Dendritic cell treated with granulocyte-macrophage colony-stimulating factor and Interleukin-4, amounts not matched to agents 40 ng/mL and 50 ng/mL, for 4 days (primary cell): ENCODE measurements at regions not wholly inside any gene's neighbourhood (a gene's known extent, or its start where the extent isn't known, plus 50 kb on each side); places are given as distances from the start of the nearest gene placed in this dataset.
"Not testable (repeated sequence)": the region's sequence is repeated elsewhere in the genome, so short reads cannot be mapped to it uniquely, and the experiment has no call there.

ENCODE experiments used
- H3K27ac Mint-ChIP-seq: one replicate; pipeline ENCODE4 v1.8.0; 2022; ENCODE audit warnings: mild to moderate bottlenecking, mixed read lengths
- H3K27me3 Mint-ChIP-seq: one replicate; pipeline ENCODE4 v1.8.0; 2022; ENCODE audit warnings: mild to moderate bottlenecking, mixed read lengths
- H3K36me3 Mint-ChIP-seq: one replicate; pipeline ENCODE4 v1.8.0; 2022; ENCODE audit warnings: low read depth, mixed read lengths
- H3K4me1 Mint-ChIP-seq: one replicate; pipeline ENCODE4 v1.8.0; 2022; ENCODE audit warnings: low read depth, mixed read lengths
- H3K4me3 Mint-ChIP-seq: one replicate; pipeline ENCODE4 v1.8.0; 2022; ENCODE audit warnings: mild to moderate bottlenecking, moderate library complexity, mixed read lengths
- H3K9me3 Mint-ChIP-seq: one replicate; pipeline ENCODE4 v1.8.0; 2022; ENCODE audit warnings: mixed read lengths
- intact Hi-C: fragments of 100-400 bp; cut with micrococcal nuclease; formaldehyde crosslinking; loops from one replicate; pipeline ENCODE4 v1.15.0; 2022

GRCh38 chr3:86887876-86888275 lies 103.1 kb downstream of the VGLL3 start:
- H3K36me3 Mint-ChIP-seq, result no peaks in the 10 kb centered on the region
- H3K4me1 Mint-ChIP-seq, result no peaks in the 10 kb centered on the region

DNA sequence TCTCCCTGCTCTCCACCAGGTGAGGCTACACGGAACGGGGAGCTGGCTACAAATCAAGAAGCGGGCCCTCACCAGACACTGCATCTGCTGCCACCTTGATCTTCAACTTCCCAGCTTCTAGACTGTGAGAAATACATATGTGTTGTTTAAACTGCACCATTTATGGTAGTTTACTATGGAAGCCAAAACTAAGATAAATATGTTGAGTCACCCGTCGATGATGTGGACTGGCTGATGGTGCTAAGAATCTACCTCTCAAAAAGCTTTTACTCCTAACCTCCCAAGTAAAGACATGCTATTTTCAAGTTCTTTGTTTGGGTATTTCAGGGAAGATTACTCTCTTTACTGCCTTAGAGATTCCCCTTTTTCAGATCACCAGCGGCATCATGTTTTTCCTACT lies 110.9 kb downstream of the VGLL3 start:
- peaks cover 24% of the 10 kb centered on the region for H3K9me3 Mint-ChIP-seq
- H3K27ac Mint-ChIP-seq, result no peak overlapping the region
- intact Hi-C loops, result no loop called here
- no peak overlapping the region for H3K4me3 Mint-ChIP-seq
- no peaks in the 10 kb centered on the region for H3K4me1 Mint-ChIP-seq
- no peaks in the 10 kb centered on the region for H3K36me3 Mint-ChIP-seq
- no peaks in the 10 kb centered on the region for H3K27me3 Mint-ChIP-seq

More at GRCh38 chr3:86887876-86888275, 103.1 kb downstream of the VGLL3 start:
- Mint-ChIP-seq H3K4me3 (no peak overlapping the region), H3K27me3 (no peaks in the 10 kb centered on the region), H3K27ac (no peak overlapping the region), H3K9me3 (peaks cover 9% of the 10 kb centered on the region)
- intact Hi-C loops, result no loop called here

GRCh38 chr3:86876504-86877181 lies 114.3 kb downstream of the VGLL3 start:
- H3K4me3 Mint-ChIP-seq, H3K27ac Mint-ChIP-seq, intact Hi-C loops, H3K27me3 Mint-ChIP-seq, H3K36me3 Mint-ChIP-seq, H3K4me1 Mint-ChIP-seq: not testable (repeated sequence)
- H3K9me3 Mint-ChIP-seq, result peaks cover 28% of the 10 kb centered on the region

DNA sequence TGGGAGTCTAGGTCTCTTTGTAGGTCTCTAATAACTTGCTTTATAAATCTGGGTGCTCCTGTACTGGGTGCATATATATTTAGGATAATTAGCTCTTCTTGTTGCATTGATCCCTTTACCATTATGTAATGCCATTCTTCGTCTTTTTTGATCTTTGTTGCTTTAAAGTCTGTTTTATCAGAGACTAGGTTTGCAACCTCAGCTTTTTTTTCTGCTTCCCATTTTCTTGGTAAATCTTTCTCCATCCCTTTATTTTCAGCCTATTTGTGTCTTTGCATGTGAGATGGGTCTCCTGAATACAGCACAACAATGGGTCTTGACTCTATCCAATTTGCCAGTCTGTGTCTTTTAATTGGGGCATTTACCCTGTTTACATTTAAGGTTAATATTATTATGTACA lies 116.2 kb downstream of the VGLL3 start:
- not testable (repeated sequence) for H3K4me1 Mint-ChIP-seq

GRCh38 chr3:86869566-86869965 lies 121.4 kb downstream of the VGLL3 start:
- intact Hi-C loops, result no loop called here
- H3K27ac Mint-ChIP-seq, result no peak overlapping the region
- H3K36me3 Mint-ChIP-seq, result no peaks in the 10 kb centered on the region
- no peaks in the 10 kb centered on the region for H3K4me1 Mint-ChIP-seq
- H3K9me3 Mint-ChIP-seq, result peaks cover 23% of the 10 kb centered on the region
- H3K27me3 Mint-ChIP-seq, result no peaks in the 10 kb centered on the region
- no peak overlapping the region for H3K4me3 Mint-ChIP-seq

More for the DNA sequence above, 116.2 kb downstream of the VGLL3 start:
- H3K4me3 Mint-ChIP-seq, intact Hi-C loops, H3K27me3 Mint-ChIP-seq, H3K27ac Mint-ChIP-seq, H3K36me3 Mint-ChIP-seq: not testable (repeated sequence)
- peaks cover 28% of the 10 kb centered on the region for H3K9me3 Mint-ChIP-seq

GRCh38 chr3:86867982-86868381 lies 123.0 kb downstream of the VGLL3 start:
- Mint-ChIP-seq H3K36me3 (no peaks in the 10 kb centered on the region), H3K4me3 (no peak overlapping the region), H3K9me3 (peaks cover 27% of the 10 kb centered on the region)

DNA sequence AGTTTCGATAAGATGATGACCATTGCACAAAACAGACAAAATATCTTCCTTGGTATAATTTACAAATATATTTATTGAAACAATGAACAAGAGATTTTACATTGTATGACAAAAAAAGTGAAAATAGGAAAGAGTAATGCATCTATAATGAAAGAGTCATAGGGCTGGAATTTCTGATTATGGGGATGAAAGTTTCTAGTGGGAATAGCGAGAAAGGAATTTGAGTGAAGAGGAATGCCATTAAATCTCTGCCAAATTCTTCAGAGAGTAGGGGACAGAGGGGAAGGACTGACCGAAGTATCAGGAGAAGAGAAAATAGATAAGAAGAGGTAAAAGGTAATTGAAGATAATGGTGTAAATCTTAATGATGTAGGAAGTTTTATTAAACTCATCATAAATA lies 125.4 kb downstream of the VGLL3 start:
- no peaks in the 10 kb centered on the region for H3K36me3 Mint-ChIP-seq
- intact Hi-C loops, result no loop called here
- peaks cover 41% of the 10 kb centered on the region for H3K9me3 Mint-ChIP-seq
- H3K27ac Mint-ChIP-seq, result no peak overlapping the region
- no peaks in the 10 kb centered on the region for H3K4me1 Mint-ChIP-seq
- no peak overlapping the region for H3K4me3 Mint-ChIP-seq
- no peaks in the 10 kb centered on the region for H3K27me3 Mint-ChIP-seq

More at GRCh38 chr3:86867982-86868381, 123.0 kb downstream of the VGLL3 start:
- H3K27me3 Mint-ChIP-seq, result no peaks in the 10 kb centered on the region
- no peak overlapping the region for H3K27ac Mint-ChIP-seq
- H3K4me1 Mint-ChIP-seq, result no peaks in the 10 kb centered on the region
- intact Hi-C loops, result no loop called here

DNA sequence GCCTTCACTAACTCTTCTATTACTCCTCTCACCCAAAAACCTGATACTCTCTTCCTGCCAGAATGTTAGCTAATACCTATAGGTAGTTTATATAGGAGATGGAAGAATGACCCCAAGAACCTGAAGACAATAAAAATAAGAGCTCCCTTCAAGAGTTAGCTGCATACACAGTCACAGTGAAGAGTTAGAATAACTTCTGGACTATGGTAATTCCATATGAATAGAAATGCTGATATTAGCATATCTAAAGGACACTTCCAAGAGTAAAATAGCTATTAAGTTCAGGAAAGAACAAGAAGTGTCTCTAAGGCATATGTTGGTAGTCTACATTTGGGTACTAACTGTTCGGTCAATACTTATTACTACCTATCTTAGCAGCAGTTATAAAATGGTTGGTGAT lies 134.2 kb downstream of the VGLL3 start:
- Mint-ChIP-seq H3K27me3 (no peaks in the 10 kb centered on the region), H3K4me1 (no peaks in the 10 kb centered on the region), H3K27ac (no peak overlapping the region), H3K4me3 (no peak overlapping the region), H3K9me3 (peaks cover 1% of the 10 kb centered on the region), H3K36me3 (no peaks in the 10 kb centered on the region)
- intact Hi-C loops, result no loop called here

- H3K36me3 Mint-ChIP-seq, result no peaks in the 10 kb centered on the region
- H3K9me3 Mint-ChIP-seq, result peaks cover 18% of the 10 kb centered on the region
- H3K27ac Mint-ChIP-seq, result no peak overlapping the region
- no peaks in the 10 kb centered on the region for H3K4me1 Mint-ChIP-seq
- intact Hi-C loops, result no loop called here
- no peak overlapping the region for H3K4me3 Mint-ChIP-seq
- no peaks in the 10 kb centered on the region for H3K27me3 Mint-ChIP-seq
Observed at GRCh38 chr3:86849991-86850390, 141.0 kb downstream of the VGLL3 start.

DNA sequence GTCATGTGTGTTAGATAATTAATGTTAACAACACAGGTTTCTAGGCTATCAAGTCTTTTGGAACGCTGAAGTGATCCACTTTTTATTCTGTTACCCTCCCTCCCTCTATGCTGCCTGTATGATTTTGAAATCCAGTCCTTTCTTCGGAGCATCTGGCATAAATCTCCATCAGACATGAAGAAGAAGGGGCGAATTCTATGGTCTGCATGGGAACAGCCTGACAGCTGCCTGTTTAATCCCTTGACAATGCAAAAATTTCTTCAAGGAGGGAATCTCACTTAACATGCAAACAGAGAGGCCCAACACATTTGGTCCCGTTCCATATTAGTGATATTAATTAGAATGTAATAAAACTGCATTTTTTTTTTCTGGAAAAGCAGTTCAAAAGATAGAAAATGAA lies 145.2 kb downstream of the VGLL3 start:
- H3K9me3 Mint-ChIP-seq, result peaks cover 12% of the 10 kb centered on the region
- H3K27me3 Mint-ChIP-seq, result no peaks in the 10 kb centered on the region
- no peak overlapping the region for H3K27ac Mint-ChIP-seq
- no peaks in the 10 kb centered on the region for H3K36me3 Mint-ChIP-seq
- H3K4me1 Mint-ChIP-seq, result no peaks in the 10 kb centered on the region
- intact Hi-C loops, result no loop called here
- H3K4me3 Mint-ChIP-seq, result no peak overlapping the region

GRCh38 chr3:86838927-86839326 lies 152.0 kb downstream of the VGLL3 start:
- H3K27me3 Mint-ChIP-seq, result no peaks in the 10 kb centered on the region
- no peak overlapping the region for H3K4me3 Mint-ChIP-seq
- H3K36me3 Mint-ChIP-seq, result no peaks in the 10 kb centered on the region
- intact Hi-C loops, result no loop called here
- H3K4me1 Mint-ChIP-seq, result no peaks in the 10 kb centered on the region
- H3K9me3 Mint-ChIP-seq, result no peaks in the 10 kb centered on the region
- no peak overlapping the region for H3K27ac Mint-ChIP-seq

GRCh38 chr3:86837871-86838270 lies 153.1 kb downstream of the VGLL3 start:
- intact Hi-C loops, result no loop called here
- Mint-ChIP-seq H3K9me3 (no peaks in the 10 kb centered on the region), H3K4me3 (no peak overlapping the region), H3K4me1 (no peaks in the 10 kb centered on the region), H3K36me3 (no peaks in the 10 kb centered on the region), H3K27ac (no peak overlapping the region), H3K27me3 (no peaks in the 10 kb centered on the region)

- intact Hi-C loops, result no loop called here
- Mint-ChIP-seq H3K4me3 (no peak overlapping the region), H3K9me3 (peaks cover 10% of the 10 kb centered on the region), H3K27me3 (no peaks in the 10 kb centered on the region), H3K36me3 (no peaks in the 10 kb centered on the region), H3K4me1 (no peaks in the 10 kb centered on the region), H3K27ac (no peak overlapping the region)
Observed at GRCh38 chr3:86830566-86830965, 160.4 kb downstream of the VGLL3 start.

GRCh38 chr3:86828751-86829150 lies 162.2 kb downstream of the VGLL3 start:
- Mint-ChIP-seq H3K4me1 (no peaks in the 10 kb centered on the region), H3K9me3 (peaks cover 10% of the 10 kb centered on the region), H3K36me3 (no peaks in the 10 kb centered on the region), H3K27me3 (no peaks in the 10 kb centered on the region), H3K4me3 (no peak overlapping the region), H3K27ac (no peak overlapping the region)
- intact Hi-C loops, result no loop called here

GRCh38 chr3:86827582-86827981 lies 163.4 kb downstream of the VGLL3 start:
- H3K36me3 Mint-ChIP-seq, H3K27me3 Mint-ChIP-seq, H3K4me1 Mint-ChIP-seq, H3K27ac Mint-ChIP-seq, H3K4me3 Mint-ChIP-seq, intact Hi-C loops, H3K9me3 Mint-ChIP-seq: not testable (repeated sequence)
